ENCODE measurements at regions not wholly inside any gene's neighbourhood (a gene's known extent, or its start where the extent isn't known, plus 50 kb on each side); places are given as distances from the start of the nearest gene placed in this dataset.

- Histone ChIP-seq H3K4me1 (ENCODE audit: control insufficient read depth, extremely low read depth, insufficient read depth, low read length) (peaks cover 21% of the 10 kb centered on the region), H3K4me3 (replicated peaks in 1 of 3; ENCODE audit: insufficient read depth in 1 of 3, low read depth in 1 of 3, low read length in 3 of 3) (no peak overlapping the region), H3K9me3 (replicated peaks; ENCODE audit: control insufficient read depth, insufficient read depth, low read length) (no peaks in the 10 kb centered on the region), H3K79me2 (ENCODE audit: control insufficient read depth, insufficient read depth, low read length) (no peaks in the 10 kb centered on the region), H3K36me3 (ENCODE audit: control insufficient read depth in 2 of 2, extremely low read depth in 1 of 2, insufficient read depth in 2 of 2, low read length in 2 of 2) (no peaks in the 10 kb centered on the region), H4K20me1 (replicated peaks; ENCODE audit: control insufficient read depth, extremely low read depth, insufficient read depth, low read length) (no peaks in the 10 kb centered on the region), H3K4me2 (ENCODE audit: insufficient read depth, low read length) (no peak overlapping the region), H3K27ac (ENCODE audit: insufficient read depth, low read depth, low read length) (no peak overlapping the region), H3K9me1 (replicated peaks; ENCODE audit: control insufficient read depth, extremely low read depth, insufficient read depth, low read length) (no peaks in the 10 kb centered on the region), H3K27me3 (ENCODE audit: control insufficient read depth in 2 of 2, insufficient read depth in 2 of 2, low read length in 2 of 2) (no peaks in the 10 kb centered on the region), H2AFZ (ENCODE audit: low read depth, low read length) (no peak overlapping the region), H3K9ac (replicated peaks; ENCODE audit: extremely low read depth, insufficient read depth, low read length) (no peak overlapping the region)
- DNase-seq (ENCODE audit: low read depth, low spot score) (no peak), FAIRE-seq (no peak)
- BruUV-seq (replicated peaks), result no TSS peak
- intact Hi-C loops (cut with micrococcal nuclease) (no loop called here), dilution Hi-C loops (cut with MboI; ENCODE audit: extremely low pct_ligation_motif_present, low sequenced_read_pairs) (no loop called here)
- ChIA-PET CTCF (interaction anchor here (1.2 kb wide), 1 partner anchor 13 kb away, joined by 3 read pairs; no protein-coding TSS in a partner anchor), POLR2A (no interaction called here)
- no peak for TF ChIP-seq MYC (IDR thresholded peaks at IDR 0.05; ENCODE audit: low read depth, low read length)
- no peak for TF ChIP-seq GATA2 (IDR thresholded peaks at IDR 0.05; ENCODE audit: insufficient read depth, insufficient read length, low read depth, low read length)
- TF ChIP-seq, protein P1, sequence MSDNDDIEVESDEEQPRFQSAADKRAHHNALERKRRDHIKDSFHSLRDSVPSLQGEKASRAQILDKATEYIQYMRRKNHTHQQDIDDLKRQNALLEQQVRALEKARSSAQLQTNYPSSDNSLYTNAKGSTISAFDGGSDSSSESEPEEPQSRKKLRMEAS (IDR thresholded peaks at IDR 0.05; ENCODE audit: insufficient read depth, insufficient read length), result no peak
- TF ChIP-seq JUN (IDR thresholded peaks at IDR 0.05; ENCODE audit: borderline replicate concordance, insufficient read depth, insufficient read length, low read depth), result no peak
- TF ChIP-seq POLR2AphosphoS5 (IDR thresholded peaks at IDR 0.05; ENCODE audit: insufficient read depth, low read depth, low read length), result no peak
- TF ChIP-seq FOS (IDR thresholded peaks at IDR 0.05; ENCODE audit: borderline replicate concordance, insufficient read depth, low read length), result no peak
- no peak for TF ChIP-seq CTCF (IDR thresholded peaks at IDR 0.05; ENCODE audit: extremely low read depth in 1 of 2, insufficient read depth in 1 of 2, low read depth in 1 of 2, low read length in 2 of 2)
- TF ChIP-seq POLR2A (IDR thresholded peaks at IDR 0.05; ENCODE audit: low read depth, low read length), result no peak
- no peak for TF ChIP-seq EZH2 (IDR thresholded peaks at IDR 0.05; ENCODE audit: borderline replicate concordance, low read depth, low read length, severe bottlenecking)
These were observed 436.1 kb upstream of the MMADHC start for GRCh38 chr2:150023663-150024062.
